H54 (cell line): ENCODE measurements at regions not wholly inside any gene's neighbourhood (a gene's known extent, or its start where the extent isn't known, plus 50 kb on each side); places are given as distances from the start of the nearest gene placed in this dataset.
"Not testable (repeated sequence)": the region's sequence is repeated elsewhere in the genome, so short reads cannot be mapped to it uniquely, and the experiment has no call there.

Experiments used
- DNase-seq: peaks from one replicate; pipeline ENCODE4 v3.0.0; 2011; ENCODE audit warnings: low spot score, mixed read lengths; ENCODE audit not compliant: insufficient read length
- FAIRE-seq: peaks from 3 replicates; lab custom pipeline; 2011; peaks lifted over from hg19 to GRCh38; lab: Jason Lieb, UNC
- POLR2A ChIP-seq: IDR thresholded peaks from 2 replicates; pipeline ENCODE4 v1.6.1; 2011; ENCODE audit warnings: low read depth, mild to moderate bottlenecking, low read length

DNA sequence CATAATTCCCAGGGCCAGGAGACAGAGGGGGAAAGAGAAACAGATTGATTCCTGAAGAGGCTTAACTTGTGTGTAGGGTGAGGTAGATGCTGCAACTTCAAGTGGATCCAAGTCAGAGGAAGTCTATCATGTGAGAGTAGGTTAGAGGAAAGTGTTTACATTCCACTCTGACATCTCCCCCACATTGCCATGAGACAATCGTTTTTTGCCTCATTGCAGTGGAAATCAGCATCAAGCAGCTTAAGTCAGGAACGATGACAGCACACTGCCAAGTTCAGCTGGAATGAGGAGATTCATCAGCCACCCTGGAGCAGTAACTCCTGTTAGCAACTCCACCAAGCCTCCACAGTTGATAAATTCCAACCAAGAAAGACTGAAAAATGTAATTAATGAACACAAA is 689.7 kb upstream of the MEF2C start:
- DNase-seq (no peak), FAIRE-seq (peak; percentile 81)
- no peak for TF ChIP-seq POLR2A

DNA sequence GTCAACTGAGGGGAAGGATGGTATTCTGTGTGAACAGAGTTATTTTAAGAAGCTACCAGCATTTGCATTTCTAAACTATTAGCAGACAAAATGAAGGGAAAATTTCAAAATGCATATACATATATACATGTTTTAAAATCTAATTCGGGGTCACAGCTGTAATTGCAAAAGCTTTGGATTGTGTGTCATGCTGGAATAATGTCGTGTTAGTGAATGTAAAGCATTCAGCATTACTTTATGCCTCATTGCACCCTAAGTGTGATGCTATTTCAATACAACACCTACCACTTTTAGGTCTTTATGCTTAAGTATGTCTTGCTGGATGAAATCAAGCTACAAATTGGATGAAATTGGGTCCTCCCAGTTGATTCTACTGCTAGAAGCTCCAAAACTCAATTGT is 687.6 kb upstream of the MEF2C start:
- DNase-seq, result no peak
- FAIRE-seq, result no peak
- TF ChIP-seq POLR2A, result no peak

DNA sequence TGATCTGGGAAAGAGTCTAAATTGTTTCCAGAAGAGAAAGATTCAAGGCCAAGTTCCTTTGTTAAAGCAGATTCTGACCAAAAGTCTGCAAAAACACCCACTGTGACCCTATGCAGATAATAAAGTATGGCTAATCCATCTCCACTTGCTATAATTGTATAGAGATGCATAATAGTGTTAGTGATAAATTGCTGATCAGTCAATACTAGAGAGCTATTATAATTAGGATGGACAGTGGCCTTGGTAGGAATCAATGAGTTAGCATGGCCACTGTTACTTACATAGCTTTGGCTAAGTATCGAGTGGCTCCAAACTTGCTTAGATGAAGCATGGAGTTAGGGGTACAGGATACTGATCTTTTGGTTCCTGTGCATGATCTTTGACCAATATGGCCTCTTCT is 683.4 kb upstream of the MEF2C start:
- FAIRE-seq, result no peak
- no peak for DNase-seq
- no peak for TF ChIP-seq POLR2A

DNA sequence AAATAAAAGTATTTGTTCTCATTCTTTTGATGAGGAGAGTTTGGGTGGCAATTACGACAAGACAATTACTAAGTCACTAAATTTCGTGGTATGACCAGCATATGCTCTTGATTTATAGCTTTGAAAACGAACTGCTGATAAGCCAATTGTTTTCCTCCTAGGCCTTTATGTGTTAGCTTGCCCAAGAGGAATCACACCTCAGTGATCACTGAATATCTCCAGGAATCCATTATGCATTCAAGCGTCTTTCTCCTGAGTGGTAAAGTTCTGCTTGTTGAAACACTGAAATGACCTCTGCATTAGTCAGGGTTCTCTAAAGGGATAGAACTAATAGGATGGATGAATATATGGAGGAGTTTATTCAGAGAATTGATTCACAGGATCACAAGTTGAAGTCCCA is 677.7 kb upstream of the MEF2C start:
- FAIRE-seq, result no peak
- TF ChIP-seq POLR2A, result no peak
- DNase-seq, result no peak

DNA sequence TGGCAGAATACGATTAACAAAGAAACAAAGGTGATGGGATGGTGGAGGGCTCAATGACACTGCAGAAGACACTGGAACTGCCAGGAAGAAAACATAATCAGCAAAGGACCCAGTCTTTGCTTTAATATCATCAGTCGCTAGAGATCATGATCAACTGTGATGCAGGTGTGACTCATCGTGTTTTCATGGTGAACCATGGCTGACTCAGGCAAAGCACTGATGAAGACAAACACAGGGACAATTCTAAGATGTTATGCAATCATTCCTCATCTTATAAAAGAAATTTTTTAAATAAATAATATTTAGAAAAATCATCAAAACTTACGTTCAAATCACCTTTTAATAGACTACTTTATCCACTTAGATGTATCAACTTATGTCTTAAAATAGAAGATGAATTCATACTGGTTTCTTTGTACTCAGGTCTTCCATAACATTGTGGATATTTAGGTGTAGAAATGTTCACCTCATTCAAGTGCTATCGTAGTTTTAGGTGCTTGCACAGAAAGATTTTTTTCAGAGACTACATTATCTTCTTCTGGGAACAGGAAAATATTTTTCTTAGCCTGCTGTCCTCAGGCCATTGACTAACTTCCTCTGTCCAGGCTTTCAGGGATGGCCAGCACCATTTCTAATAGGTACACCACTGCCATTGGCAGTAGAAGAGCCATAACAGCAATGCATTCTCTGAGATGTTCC is 673.4 kb upstream of the MEF2C start:
- DNase-seq (peak; percentile 30), FAIRE-seq (peak; percentile 96)
- TF ChIP-seq POLR2A, result no peak

DNA sequence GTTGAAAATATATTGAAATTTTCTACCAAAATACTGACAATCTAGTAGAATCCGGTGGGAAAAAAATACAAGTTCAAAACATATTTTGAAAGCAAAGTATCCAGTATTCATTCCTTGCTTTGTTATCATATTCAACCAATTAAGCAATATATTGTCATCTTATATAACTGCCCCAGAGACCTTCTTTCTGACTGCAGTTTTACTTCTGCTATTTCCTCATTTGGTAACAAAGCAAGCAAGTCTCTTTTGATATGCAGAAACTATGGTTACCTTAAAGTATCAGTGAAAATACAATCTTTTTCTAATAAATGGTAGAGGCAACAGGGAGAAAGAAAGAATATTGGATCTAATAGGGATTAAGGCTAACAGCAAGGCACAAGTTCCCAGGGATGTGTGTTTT is 663.7 kb upstream of the MEF2C start:
- TF ChIP-seq POLR2A, result no peak
- no peak for FAIRE-seq
- DNase-seq, result no peak

DNA sequence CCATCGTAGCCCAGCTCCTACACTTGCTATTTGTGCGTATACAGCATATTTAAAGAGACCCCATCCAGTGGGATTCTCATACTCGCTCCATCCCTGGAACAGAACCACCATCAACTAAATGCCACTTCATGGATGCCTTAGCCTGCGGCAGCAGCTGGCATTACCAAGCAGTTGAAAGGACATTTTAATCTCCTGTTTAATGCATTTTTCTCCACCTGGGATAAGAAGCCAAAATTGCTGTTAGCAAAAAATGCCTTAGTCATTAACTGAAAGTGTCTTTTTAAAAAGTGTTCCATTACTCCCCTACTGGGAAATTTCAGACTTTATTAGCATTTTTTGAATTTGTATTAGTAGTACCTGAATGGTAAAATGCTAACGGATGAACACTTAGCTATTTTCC is 662.6 kb upstream of the MEF2C start:
- DNase-seq, result no peak
- no peak for FAIRE-seq
- no peak for TF ChIP-seq POLR2A

DNA sequence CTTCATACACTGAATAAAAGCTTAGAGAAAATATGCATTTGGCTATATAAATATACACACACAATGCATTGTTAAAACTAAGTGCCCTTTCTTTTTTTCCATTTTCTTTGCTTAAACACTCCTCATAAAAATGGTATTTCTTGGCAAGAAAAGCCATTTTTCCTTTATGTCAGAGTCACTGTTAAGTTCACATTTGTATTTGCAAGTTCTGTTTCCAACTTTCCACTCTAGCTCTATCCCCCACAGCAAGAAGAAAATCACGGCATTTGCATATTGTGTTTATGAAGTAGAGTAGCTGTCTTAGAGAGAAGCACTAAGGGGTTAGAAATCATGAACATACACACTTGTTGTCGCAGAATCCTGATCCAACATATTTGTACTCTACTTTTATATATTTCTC is 662.1 kb upstream of the MEF2C start:
- DNase-seq (no peak), FAIRE-seq (no peak)
- no peak for TF ChIP-seq POLR2A

DNA sequence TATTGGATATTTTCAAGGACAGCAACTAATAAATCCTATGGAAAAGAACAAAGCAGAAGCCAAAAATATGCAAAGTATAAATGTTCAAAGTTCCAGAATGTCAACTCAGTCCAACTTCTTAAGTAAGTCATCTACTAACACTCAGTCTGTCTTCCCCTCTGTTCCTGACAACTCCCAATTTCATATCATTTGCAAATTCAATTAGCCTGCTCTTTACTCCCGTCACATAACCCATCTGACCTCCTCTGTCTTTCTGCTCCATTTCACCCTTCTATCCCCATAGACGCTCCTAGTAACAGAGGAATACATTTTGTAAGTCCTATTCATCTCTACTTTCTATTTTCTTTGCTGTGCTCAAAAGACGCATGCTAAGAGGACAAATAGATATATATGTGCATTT is 659.8 kb upstream of the MEF2C start:
- DNase-seq, result no peak
- no peak for TF ChIP-seq POLR2A
- no peak for FAIRE-seq

DNA sequence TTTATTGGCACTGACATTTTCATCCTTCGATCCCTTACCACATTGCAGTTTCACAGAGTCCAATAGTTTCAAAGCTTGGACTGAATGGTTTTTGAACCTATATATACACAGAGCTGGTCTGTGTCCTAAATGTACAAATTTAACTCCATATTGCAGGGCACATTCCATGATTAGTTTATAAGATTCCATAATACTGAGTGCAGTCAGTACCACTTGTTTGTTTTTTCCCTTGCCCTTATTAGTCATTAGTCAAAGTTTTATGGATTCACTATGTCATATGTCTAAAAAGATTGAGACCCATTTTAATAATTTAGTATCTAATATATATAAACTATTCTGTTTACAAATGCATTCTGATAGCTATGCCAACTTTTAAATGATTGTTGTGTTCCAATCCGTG is 654.8 kb upstream of the MEF2C start:
- no peak for DNase-seq
- no peak for FAIRE-seq
- no peak for TF ChIP-seq POLR2A

DNA sequence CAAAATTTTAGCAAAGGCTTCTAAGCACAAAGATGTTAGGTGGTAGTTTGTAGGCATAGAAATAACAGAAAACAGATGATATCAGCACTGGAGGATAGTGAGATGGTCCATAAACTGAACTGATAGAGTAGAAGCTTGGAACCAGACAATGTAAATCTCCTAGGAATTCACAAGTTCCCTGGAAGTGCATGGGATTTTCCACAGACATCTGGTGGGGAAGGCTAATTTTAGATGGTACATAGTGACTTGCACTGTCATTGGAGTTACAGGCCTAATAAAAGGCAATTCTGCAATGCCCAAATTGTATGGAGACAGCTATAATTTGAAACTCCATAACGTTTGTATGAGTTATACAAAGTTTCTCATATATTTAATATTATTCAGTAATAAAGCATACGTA is 653.0 kb upstream of the MEF2C start:
- FAIRE-seq, result no peak
- no peak for TF ChIP-seq POLR2A
- no peak for DNase-seq

DNA sequence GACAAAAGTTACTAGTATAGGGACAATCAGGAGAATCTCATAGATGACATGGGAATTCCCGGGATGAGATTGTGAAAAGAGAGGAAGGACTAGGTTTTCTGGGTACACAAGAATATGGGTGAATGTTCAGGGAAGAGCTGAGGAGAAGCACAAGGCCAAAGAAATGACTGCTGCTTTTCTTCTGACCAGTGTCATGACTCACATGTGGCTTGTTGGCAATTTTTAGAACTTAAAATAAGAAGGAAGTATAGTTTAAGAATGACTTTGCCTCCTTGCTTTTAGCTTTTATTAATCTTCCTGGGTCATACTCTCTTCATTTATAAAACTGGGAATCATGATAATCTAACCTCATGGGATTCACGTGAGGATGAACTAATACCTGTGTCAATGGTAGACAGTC is 652.4 kb upstream of the MEF2C start:
- TF ChIP-seq POLR2A, result no peak
- FAIRE-seq, result no peak
- DNase-seq, result no peak

DNA sequence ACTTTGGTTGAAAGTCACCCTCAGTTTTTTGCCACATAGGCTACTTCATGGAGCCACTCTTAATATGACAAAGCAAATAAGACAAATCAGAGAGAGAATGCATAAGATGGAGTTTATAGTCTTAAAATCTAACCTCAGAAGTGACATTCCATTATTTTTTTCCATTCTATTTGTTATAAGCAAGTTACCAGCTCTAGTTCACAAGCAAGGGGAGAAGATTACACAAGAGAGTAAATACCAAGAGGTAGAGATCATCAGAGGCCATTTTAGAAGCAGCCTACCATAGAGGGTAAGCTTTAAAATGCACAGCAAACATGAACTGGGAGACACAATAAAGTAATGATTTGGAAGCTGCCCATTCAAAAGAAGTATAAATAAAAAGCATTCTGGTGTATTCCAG is 651.3 kb upstream of the MEF2C start:
- FAIRE-seq, result no peak
- no peak for TF ChIP-seq POLR2A
- DNase-seq, result no peak

DNA sequence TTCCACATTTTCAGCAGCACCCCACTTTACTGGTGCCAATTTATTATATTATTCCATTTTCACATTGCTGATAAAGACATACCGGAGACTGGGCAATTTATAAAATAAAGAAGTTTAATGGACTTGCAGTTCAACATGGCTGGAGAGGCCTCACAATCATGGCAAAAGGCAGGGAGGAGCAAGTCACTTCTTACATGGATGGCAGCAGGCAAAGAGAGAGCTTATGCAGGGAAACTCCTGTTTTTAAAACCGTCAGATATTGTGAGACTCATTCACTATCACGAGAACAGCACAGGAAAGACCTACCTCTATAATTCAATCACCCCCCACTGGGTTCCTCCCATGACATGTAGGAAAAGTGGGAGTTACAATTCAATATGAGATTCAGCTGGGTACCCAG is 641.8 kb upstream of the MEF2C start:
- FAIRE-seq (no peak), DNase-seq (no peak)
- no peak for TF ChIP-seq POLR2A

DNA sequence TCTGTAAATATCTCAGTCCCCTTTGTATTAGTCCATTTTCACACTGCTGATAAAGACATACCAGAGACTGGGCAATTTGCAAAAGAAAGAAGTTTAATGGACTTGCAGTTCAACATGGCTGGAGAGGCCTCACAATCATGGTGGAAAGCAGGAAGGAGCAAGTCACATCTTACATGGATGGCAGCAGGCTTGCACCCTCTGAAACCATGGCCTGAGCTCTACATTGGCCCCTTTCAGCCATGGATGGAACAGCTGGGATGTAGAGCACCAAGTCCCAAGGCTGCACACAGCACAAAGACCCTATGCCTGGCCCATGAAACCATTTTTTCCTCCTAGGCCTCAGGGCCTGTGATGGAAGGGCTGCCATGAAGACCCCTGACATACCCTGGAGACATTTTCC is 640.9 kb upstream of the MEF2C start:
- not testable (repeated sequence) for DNase-seq, FAIRE-seq

DNA sequence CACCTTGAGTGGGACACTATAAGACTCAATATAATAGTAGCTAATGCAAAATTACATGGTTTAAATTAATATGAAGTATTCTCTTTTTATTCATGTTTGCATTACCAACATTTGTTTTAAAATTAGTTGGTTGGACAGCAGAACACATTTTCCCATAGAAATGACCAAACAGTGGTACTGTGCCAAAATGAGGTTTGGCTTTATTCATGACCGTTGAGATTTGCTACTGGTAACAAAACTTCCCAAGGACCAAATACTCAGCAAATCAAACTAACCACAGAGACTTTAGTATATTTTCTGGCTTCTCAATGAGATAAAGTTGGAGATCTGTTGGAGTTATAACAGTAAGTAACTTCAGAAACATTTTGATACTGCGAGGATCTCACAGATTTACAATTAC is 637.8 kb upstream of the MEF2C start:
- TF ChIP-seq POLR2A, result no peak
- no peak for DNase-seq
- no peak for FAIRE-seq
